DND-41 (cell line): ENCODE measurements at regions not wholly inside any gene's neighbourhood (a gene's known extent, or its start where the extent isn't known, plus 50 kb on each side); places are given as distances from the start of the nearest gene placed in this dataset.

ENCODE experiments used
- CTCF ChIP-seq: IDR thresholded peaks from 2 replicates; pipeline ENCODE4 v1.5.1; 2012; ENCODE audit warnings: borderline replicate concordance, low read length, moderate library complexity, mild to moderate bottlenecking; ENCODE audit not compliant: poor library complexity, severe bottlenecking; ENCODE audit errors: extremely low read depth
- EZH2 ChIP-seq: IDR thresholded peaks from 3 replicates; pipeline ENCODE4 v1.6.1; 2012; ENCODE audit warnings: borderline replicate concordance, low read depth, mild to moderate bottlenecking, moderate library complexity, low read length, inconsistent platforms; ENCODE audit not compliant: severe bottlenecking

GRCh38 chr11:87572881-87573280, 535.1 kb downstream of the TMEM135 start:
- no peak for TF ChIP-seq CTCF
- no peak for TF ChIP-seq EZH2
